ENCODE measurements at regions not wholly inside any gene's neighbourhood (a gene's known extent, or its start where the extent isn't known, plus 50 kb on each side); places are given as distances from the start of the nearest gene placed in this dataset.
"Not testable (repeated sequence)": the region's sequence is repeated elsewhere in the genome, so short reads cannot be mapped to it uniquely, and the experiment has no call there.

GRCh38 chr10:14423111-14423744, 92.5 kb upstream of the FRMD4A start:
- no peak for DNase-seq

GRCh38 chr10:14422431-14422830, 91.7 kb upstream of the FRMD4A start:
- no peak for DNase-seq

- no peak for DNase-seq
Observed at GRCh38 chr10:14421941-14422340, 91.2 kb upstream of the FRMD4A start.

- not testable (repeated sequence) for DNase-seq
Observed at GRCh38 chr10:14417336-14417735, 86.6 kb upstream of the FRMD4A start.

GRCh38 chr10:14416308-14416700, 85.6 kb upstream of the FRMD4A start:
- no peak for DNase-seq

- DNase-seq: no peak
Observed at GRCh38 chr10:14415676-14416307, 85.1 kb upstream of the FRMD4A start.

- DNase-seq: no peak
Observed at GRCh38 chr10:14414901-14415300, 84.2 kb upstream of the FRMD4A start.

- DNase-seq: no peak
Observed at GRCh38 chr10:14413523-14413922, 82.8 kb upstream of the FRMD4A start.

- DNase-seq: no peak
Observed at GRCh38 chr10:14412624-14413023, 81.9 kb upstream of the FRMD4A start.

- DNase-seq: no peak
Observed at GRCh38 chr10:14409856-14410458, 79.2 kb upstream of the FRMD4A start.

GRCh38 chr10:14409247-14409646, 78.5 kb upstream of the FRMD4A start:
- no peak for DNase-seq

- no peak for DNase-seq
Observed at GRCh38 chr10:14408139-14408538, 77.4 kb upstream of the FRMD4A start.

- DNase-seq: no peak
Observed at GRCh38 chr10:14407567-14407966, 76.8 kb upstream of the FRMD4A start.

- DNase-seq: no peak
Observed at GRCh38 chr10:14405076-14406065, 74.6 kb upstream of the FRMD4A start.

- no peak for DNase-seq
Observed at GRCh38 chr10:14403881-14404623, 73.3 kb upstream of the FRMD4A start.

- DNase-seq: no peak
Observed at GRCh38 chr10:14403359-14403758, 72.6 kb upstream of the FRMD4A start.

GRCh38 chr10:14399641-14400040, 68.9 kb upstream of the FRMD4A start:
- no peak for DNase-seq

GRCh38 chr10:14397066-14397465, 66.3 kb upstream of the FRMD4A start:
- no peak for DNase-seq

GRCh38 chr10:14396411-14397048, 65.8 kb upstream of the FRMD4A start:
- no peak for DNase-seq

GRCh38 chr10:14394179-14394578, 63.5 kb upstream of the FRMD4A start:
- no peak for DNase-seq

GRCh38 chr10:14391342-14391741, 60.6 kb upstream of the FRMD4A start:
- no peak for DNase-seq

- DNase-seq: no peak
Observed at GRCh38 chr10:14389981-14390590, 59.4 kb upstream of the FRMD4A start.
